ENCODE measurements at regions not wholly inside any gene's neighbourhood (a gene's known extent, or its start where the extent isn't known, plus 50 kb on each side); places are given as distances from the start of the nearest gene placed in this dataset.
"Not testable (repeated sequence)": the region's sequence is repeated elsewhere in the genome, so short reads cannot be mapped to it uniquely, and the experiment has no call there.

DNA sequence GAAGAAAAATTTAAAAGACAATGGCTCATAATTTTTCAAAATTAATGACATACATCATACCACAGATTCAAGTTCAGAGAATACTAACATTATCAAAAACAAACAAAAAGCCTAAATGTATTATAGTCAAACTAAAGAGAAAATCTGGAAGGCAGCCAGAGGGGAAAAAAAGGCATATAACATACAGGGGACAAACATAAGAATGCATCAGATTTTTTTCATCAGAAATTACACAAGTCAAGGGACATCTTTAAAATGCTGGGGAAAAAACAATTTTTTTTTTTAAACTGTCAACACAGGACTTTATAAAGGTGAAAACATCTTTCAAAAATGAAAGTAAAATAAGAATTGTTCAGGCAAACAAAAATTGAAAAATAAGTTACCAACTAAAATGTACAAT, 478.4 kb upstream of the PLXNA2 start:
- Histone ChIP-seq H3K4me1 (ENCODE audit: control insufficient read depth, insufficient read depth, low read length) (no peaks in the 10 kb centered on the region), H3K36me3 (ENCODE audit: control insufficient read depth, insufficient read depth, low read length) (no peaks in the 10 kb centered on the region), H3K4me3 (ENCODE audit: low read depth, low read length) (no peak overlapping the region), H3K27ac (ENCODE audit: low read depth, low read length) (no peak overlapping the region), H3K9me3 (ENCODE audit: control insufficient read depth, insufficient read depth, low read length) (peaks cover 7% of the 10 kb centered on the region), H3K27me3 (ENCODE audit: control insufficient read depth, insufficient read depth, low read length) (no peaks in the 10 kb centered on the region)
- DNase-seq (ENCODE audit: low read depth in 4 of 6, low spot score in 6 of 6): no peak

DNA sequence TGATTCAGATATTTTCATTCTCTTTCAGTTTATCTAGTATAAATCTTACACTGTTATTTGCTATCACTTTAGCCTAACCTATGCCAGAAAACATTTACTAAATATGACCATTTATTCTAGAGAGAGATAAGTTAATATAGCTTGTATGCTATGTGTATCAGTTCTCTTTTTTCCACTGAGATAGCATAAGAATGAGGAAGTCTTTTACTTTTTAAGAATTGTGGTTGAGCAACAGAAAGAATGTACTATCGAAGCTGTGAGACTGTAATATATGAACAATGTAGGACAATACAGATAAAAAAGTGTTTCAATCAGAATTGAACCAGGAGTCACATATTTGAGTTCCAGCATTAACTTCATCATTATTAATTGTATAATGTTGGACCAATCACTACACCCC, 479.9 kb upstream of the PLXNA2 start:
- H3K27me3 ChIP-seq (ENCODE audit: control insufficient read depth, insufficient read depth, low read length): no peaks in the 10 kb centered on the region
- WGBS (ENCODE audit: insufficient coverage): no CpG with 5 or more reads among the region's 1 CpG
- DNase-seq (ENCODE audit: low read depth in 4 of 6, low spot score in 6 of 6): no peak
- peaks cover 7% of the 10 kb centered on the region for H3K9me3 ChIP-seq (ENCODE audit: control insufficient read depth, insufficient read depth, low read length)
- H3K36me3 ChIP-seq (ENCODE audit: control insufficient read depth, insufficient read depth, low read length): no peaks in the 10 kb centered on the region
- H3K27ac ChIP-seq (ENCODE audit: low read depth, low read length): no peak overlapping the region
- no peaks in the 10 kb centered on the region for H3K4me1 ChIP-seq (ENCODE audit: control insufficient read depth, insufficient read depth, low read length)
- no peak overlapping the region for H3K4me3 ChIP-seq (ENCODE audit: low read depth, low read length)

DNA sequence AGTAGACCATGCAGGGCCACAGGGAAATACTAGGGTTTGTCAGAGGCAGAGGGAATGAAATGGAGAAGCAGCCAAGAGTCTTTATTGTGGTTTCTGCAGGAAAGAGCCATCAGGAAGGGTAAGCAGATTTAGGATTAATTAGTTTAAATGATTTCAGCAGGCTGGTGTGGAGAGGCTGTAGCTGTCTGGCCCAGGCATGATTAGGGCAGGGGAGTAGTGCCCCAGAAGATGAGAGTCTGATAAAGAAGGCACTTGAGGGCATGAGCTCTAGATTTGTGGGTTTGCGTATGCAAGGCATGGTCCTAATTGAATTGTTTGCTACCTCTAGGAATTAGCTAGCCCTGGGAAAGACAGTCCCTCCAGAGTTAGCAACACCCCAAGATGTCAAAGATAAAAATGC, 484.6 kb upstream of the PLXNA2 start:
- Histone ChIP-seq H3K4me1 (ENCODE audit: control insufficient read depth, insufficient read depth, low read length) (no peaks in the 10 kb centered on the region), H3K27me3 (ENCODE audit: control insufficient read depth, insufficient read depth, low read length) (no peaks in the 10 kb centered on the region), H3K4me3 (ENCODE audit: low read depth, low read length) (no peak overlapping the region), H3K27ac (ENCODE audit: low read depth, low read length) (no peak overlapping the region), H3K36me3 (ENCODE audit: control insufficient read depth, insufficient read depth, low read length) (no peaks in the 10 kb centered on the region), H3K9me3 (ENCODE audit: control insufficient read depth, insufficient read depth, low read length) (no peaks in the 10 kb centered on the region)
- WGBS (ENCODE audit: insufficient coverage): 100% methylated on average over 1 of the region's 1 CpG
- no peak for DNase-seq (ENCODE audit: low read depth in 4 of 6, low spot score in 6 of 6)

DNA sequence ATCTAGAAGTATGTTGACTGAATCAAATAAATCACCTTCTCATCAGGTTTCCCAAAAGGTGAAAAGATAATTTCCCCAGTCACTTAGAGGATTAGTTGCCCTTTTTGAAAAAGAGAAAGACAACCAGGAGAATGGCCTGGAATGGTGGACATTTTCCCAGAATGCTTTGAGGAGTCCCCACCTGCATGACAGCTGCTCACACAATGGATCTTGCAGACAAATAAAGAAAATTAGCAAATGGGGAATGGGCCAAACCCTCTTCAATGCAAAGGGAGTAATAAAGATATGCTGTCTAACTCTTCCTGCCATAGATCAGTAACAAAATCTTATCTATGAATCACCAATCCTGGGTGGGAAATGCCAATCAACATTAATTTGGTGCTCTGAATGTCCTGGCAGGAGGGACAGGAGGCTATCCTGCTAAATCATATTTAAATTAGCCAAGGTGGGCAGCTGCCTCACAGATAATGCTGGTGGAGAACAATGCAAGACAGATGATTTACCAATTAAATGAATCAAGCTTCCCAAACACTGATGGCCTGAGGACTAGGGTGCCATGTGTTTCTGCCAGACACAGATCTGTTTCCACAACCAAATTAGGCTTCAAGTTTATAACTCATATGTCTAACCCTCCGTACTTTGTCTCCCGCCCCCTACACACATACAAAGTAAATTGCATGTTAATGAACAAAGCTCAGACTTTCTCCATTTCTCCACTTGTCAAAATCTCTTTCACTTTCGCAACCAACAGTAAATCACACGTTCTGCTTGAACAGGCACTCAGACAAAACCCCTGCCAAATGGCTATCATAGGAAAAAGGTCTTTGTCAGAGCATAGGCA, 488.0 kb upstream of the PLXNA2 start:
- 14% methylated on average over 2 of the region's 4 CpGs for WGBS (ENCODE audit: insufficient coverage)
- no peaks in the 10 kb centered on the region for H3K9me3 ChIP-seq (ENCODE audit: control insufficient read depth, insufficient read depth, low read length)
- no peak overlapping the region for H3K4me3 ChIP-seq (ENCODE audit: low read depth, low read length)
- H3K36me3 ChIP-seq (ENCODE audit: control insufficient read depth, insufficient read depth, low read length): no peaks in the 10 kb centered on the region
- peak in 2 of 6 donors; percentile 73 to 87 for DNase-seq (ENCODE audit: low read depth in 4 of 6, low spot score in 6 of 6)
- H3K27me3 ChIP-seq (ENCODE audit: control insufficient read depth, insufficient read depth, low read length): no peaks in the 10 kb centered on the region
- no peaks in the 10 kb centered on the region for H3K4me1 ChIP-seq (ENCODE audit: control insufficient read depth, insufficient read depth, low read length)
- no peak overlapping the region for H3K27ac ChIP-seq (ENCODE audit: low read depth, low read length)

DNA sequence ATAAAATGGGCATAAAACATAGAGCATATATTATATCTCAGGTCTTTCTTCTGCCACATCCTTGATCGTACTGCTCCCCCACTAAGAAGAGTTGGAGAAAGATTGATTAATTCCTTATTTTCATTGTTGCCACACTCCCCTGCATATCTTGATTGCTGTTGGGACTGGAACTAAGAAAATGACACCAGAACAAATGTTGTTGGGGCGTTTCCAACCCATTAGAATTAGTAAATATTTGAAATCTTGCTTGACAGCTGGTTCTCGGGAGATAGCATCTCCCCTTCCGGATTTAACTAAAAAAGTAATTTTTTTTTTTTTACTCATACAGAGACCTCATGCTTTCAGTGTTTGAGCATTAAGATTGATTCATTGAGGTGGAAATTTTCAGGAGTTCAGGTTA, 493.0 kb upstream of the PLXNA2 start:
- no peaks in the 10 kb centered on the region for H3K9me3 ChIP-seq (ENCODE audit: control insufficient read depth, insufficient read depth, low read length)
- no CpG with 5 or more reads among the region's 4 CpGs for WGBS (ENCODE audit: insufficient coverage)
- peak in 1 of 6 donors; percentile 73 for DNase-seq (ENCODE audit: low read depth in 4 of 6, low spot score in 6 of 6)
- H3K4me3 ChIP-seq (ENCODE audit: low read depth, low read length): no peak overlapping the region
- H3K36me3 ChIP-seq (ENCODE audit: control insufficient read depth, insufficient read depth, low read length): no peaks in the 10 kb centered on the region
- H3K27me3 ChIP-seq (ENCODE audit: control insufficient read depth, insufficient read depth, low read length): no peaks in the 10 kb centered on the region
- no peak overlapping the region for H3K27ac ChIP-seq (ENCODE audit: low read depth, low read length)
- H3K4me1 ChIP-seq (ENCODE audit: control insufficient read depth, insufficient read depth, low read length): no peaks in the 10 kb centered on the region

DNA sequence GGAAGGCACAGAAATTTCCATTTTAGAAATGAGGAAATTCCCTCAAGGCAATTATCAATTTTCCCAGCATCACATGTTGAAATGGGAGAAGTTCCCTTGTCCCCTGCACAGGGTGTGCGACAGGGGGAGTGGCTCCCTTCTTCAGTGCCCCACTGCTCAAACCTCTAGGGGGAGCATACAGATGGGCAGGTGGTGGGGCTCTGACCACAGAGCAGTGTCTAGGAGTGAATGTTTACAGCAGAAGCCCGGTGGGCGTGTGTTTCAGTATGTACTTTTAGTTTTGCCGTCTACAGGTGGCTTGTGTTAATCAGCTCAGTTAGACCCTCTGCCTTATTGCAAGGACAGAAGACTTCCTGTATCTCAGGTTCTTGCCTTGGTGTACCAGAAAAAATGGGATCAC, 493.7 kb upstream of the PLXNA2 start:
- 97% methylated on average over 3 of the region's 4 CpGs for whole genome bisulfite sequencing (ENCODE audit: insufficient coverage)
- H3K9me3 ChIP-seq (ENCODE audit: control insufficient read depth, insufficient read depth, low read length): no peaks in the 10 kb centered on the region
- no peaks in the 10 kb centered on the region for H3K36me3 ChIP-seq (ENCODE audit: control insufficient read depth, insufficient read depth, low read length)

DNA sequence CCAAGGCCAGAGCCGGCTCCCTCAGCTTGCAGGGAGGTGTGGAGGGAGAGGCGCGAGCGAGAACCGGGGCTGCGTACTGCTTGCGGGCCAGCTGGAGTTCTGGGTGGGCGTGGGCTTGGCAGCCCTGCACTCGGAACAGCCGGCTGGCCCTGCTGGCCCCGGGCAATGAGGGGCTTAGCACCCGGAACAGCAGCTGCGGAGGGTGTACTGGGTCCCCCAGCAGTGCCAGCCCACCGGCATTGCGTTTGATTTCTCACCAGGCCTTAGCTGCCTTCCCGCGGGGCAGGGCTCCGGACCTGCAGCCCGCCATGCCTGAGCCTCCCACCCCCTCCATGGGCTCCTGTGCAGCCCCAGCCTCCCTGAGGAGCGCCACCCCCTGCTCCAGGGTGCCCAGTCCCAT, 495.5 kb upstream of the PLXNA2 start:
- not testable (repeated sequence) for H3K9me3 ChIP-seq (ENCODE audit: control insufficient read depth, insufficient read depth, low read length); H3K27me3 ChIP-seq (ENCODE audit: control insufficient read depth, insufficient read depth, low read length); H3K27ac ChIP-seq (ENCODE audit: low read depth, low read length); H3K4me3 ChIP-seq (ENCODE audit: low read depth, low read length); H3K36me3 ChIP-seq (ENCODE audit: control insufficient read depth, insufficient read depth, low read length); H3K4me1 ChIP-seq (ENCODE audit: control insufficient read depth, insufficient read depth, low read length); DNase-seq (ENCODE audit: low read depth in 4 of 6, low spot score in 6 of 6)
- WGBS (ENCODE audit: insufficient coverage): 93% methylated on average over 20 of the region's 20 CpGs

More for the DNA sequence above, 493.7 kb upstream of the PLXNA2 start:
- DNase-seq (ENCODE audit: low read depth in 4 of 6, low spot score in 6 of 6): no peak
- H3K4me3 ChIP-seq (ENCODE audit: low read depth, low read length): no peak overlapping the region
- no peak overlapping the region for H3K27ac ChIP-seq (ENCODE audit: low read depth, low read length)
- no peaks in the 10 kb centered on the region for H3K4me1 ChIP-seq (ENCODE audit: control insufficient read depth, insufficient read depth, low read length)
- H3K27me3 ChIP-seq (ENCODE audit: control insufficient read depth, insufficient read depth, low read length): no peaks in the 10 kb centered on the region

DNA sequence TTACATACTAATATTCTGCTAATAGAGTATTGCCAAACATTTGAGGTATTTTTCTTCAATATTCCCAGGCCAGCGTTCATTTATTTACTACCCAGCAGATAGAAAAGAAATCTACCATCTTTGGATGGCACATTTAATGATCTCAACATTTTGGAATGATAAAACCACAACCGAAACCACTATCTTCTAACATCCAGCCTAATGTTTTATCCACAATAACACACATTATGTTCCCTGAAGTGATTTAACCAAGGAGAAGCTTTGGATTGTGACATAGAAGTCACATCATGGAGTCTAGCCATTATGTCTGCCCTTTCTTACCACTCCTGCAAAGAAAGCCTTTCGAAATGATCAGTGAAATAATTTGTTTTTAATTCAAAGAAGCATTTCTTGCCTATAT, 497.1 kb upstream of the PLXNA2 start:
- no peaks in the 10 kb centered on the region for H3K36me3 ChIP-seq (ENCODE audit: control insufficient read depth, insufficient read depth, low read length)
- no peaks in the 10 kb centered on the region for H3K4me1 ChIP-seq (ENCODE audit: control insufficient read depth, insufficient read depth, low read length)
- WGBS (ENCODE audit: insufficient coverage): 100% methylated on average over 1 of the region's 3 CpGs
- no peaks in the 10 kb centered on the region for H3K27me3 ChIP-seq (ENCODE audit: control insufficient read depth, insufficient read depth, low read length)
- H3K4me3 ChIP-seq (ENCODE audit: low read depth, low read length): no peak overlapping the region
- no peak overlapping the region for H3K27ac ChIP-seq (ENCODE audit: low read depth, low read length)
- H3K9me3 ChIP-seq (ENCODE audit: control insufficient read depth, insufficient read depth, low read length): no peaks in the 10 kb centered on the region
- no peak for DNase-seq (ENCODE audit: low read depth in 4 of 6, low spot score in 6 of 6)

DNA sequence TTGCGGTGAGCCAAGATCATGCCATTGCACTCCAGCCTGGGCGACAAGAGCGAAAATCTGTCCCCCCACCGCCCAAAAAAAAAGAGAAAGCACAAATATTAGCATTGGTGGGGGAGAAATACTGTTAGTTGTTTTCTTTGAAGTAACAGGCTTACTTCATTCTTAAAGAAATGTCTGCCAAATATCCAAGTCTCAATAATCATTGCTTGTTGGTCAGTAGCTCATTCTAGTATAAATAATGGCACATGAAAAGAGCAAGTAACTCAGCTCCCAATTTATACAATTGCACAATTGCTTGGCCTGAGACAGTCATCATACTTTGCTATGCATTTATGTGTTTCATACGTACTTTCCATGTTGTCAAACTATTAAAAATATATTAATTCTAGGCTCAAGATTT, 499.2 kb upstream of the PLXNA2 start:
- no CpG with 5 or more reads among the region's 5 CpGs for WGBS (ENCODE audit: insufficient coverage)
- Histone ChIP-seq H3K4me1 (ENCODE audit: control insufficient read depth, insufficient read depth, low read length) (no peaks in the 10 kb centered on the region), H3K9me3 (ENCODE audit: control insufficient read depth, insufficient read depth, low read length) (no peaks in the 10 kb centered on the region), H3K36me3 (ENCODE audit: control insufficient read depth, insufficient read depth, low read length) (no peaks in the 10 kb centered on the region), H3K27ac (ENCODE audit: low read depth, low read length) (no peak overlapping the region), H3K27me3 (ENCODE audit: control insufficient read depth, insufficient read depth, low read length) (no peaks in the 10 kb centered on the region), H3K4me3 (ENCODE audit: low read depth, low read length) (no peak overlapping the region)
- no peak for DNase-seq (ENCODE audit: low read depth in 4 of 6, low spot score in 6 of 6)

DNA sequence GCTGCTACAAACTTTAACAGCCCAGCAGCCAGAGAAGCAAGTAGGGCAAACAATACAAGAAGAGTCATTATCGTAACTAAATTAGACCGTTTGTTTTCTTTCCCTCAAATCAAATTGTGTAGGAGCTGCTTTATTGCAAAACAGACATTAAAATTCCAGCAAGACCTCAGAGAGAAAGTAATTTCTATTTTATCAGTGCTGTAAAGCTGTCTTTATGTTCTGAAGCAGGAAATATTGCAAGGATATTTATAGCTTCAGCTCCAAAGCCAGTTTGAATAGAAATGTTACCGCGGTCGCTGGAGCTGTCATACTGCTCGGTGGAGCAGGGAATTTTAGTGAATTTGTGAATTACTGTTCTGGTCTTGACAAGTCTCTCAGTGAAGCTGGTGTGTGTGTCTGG, 503.8 kb upstream of the PLXNA2 start:
- H3K27me3 ChIP-seq (ENCODE audit: control insufficient read depth, insufficient read depth, low read length): no peaks in the 10 kb centered on the region
- WGBS (ENCODE audit: insufficient coverage): 13% methylated on average over 4 of the region's 6 CpGs
- no peak overlapping the region for H3K4me3 ChIP-seq (ENCODE audit: low read depth, low read length)
- H3K36me3 ChIP-seq (ENCODE audit: control insufficient read depth, insufficient read depth, low read length): no peaks in the 10 kb centered on the region
- DNase-seq (ENCODE audit: low read depth in 4 of 6, low spot score in 6 of 6): peak in 4 of 6 donors; percentile 15 to 92 (median 46)
- no peaks in the 10 kb centered on the region for H3K9me3 ChIP-seq (ENCODE audit: control insufficient read depth, insufficient read depth, low read length)
- H3K27ac ChIP-seq (ENCODE audit: low read depth, low read length): no peak overlapping the region
- no peaks in the 10 kb centered on the region for H3K4me1 ChIP-seq (ENCODE audit: control insufficient read depth, insufficient read depth, low read length)
